Hepatocyte (in vitro differentiated cells): ENCODE measurements at regions not wholly inside any gene's neighbourhood (a gene's known extent, or its start where the extent isn't known, plus 50 kb on each side); places are given as distances from the start of the nearest gene placed in this dataset.

Source experiments
- DNase-seq: peaks from one replicate; pipeline ENCODE4 v3.0.0-alpha.2; 2016; ENCODE audit warnings: low spot score
- H2AFZ ChIP-seq: fragments of 200-600 bp; sonication (generic); 2 replicates; pipeline ENCODE4 v1.6.0; 2016; ENCODE audit warnings: antibody characterized with exemption, mild to moderate bottlenecking
- H3K27ac ChIP-seq: fragments of 200-600 bp; sonication (generic); 2 replicates; pipeline ENCODE4 v1.5.1; 2016; ENCODE audit warnings: mild to moderate bottlenecking
- H3K27me3 ChIP-seq: fragments of 200-600 bp; sonication (generic); 2 replicates; pipeline ENCODE4 v1.6.1; 2016
- H3K36me3 ChIP-seq: fragments of 200-600 bp; sonication (generic); replicated peaks from 2 replicates; pipeline ENCODE4 v1.5.1; 2016; ENCODE audit warnings: low read depth; ENCODE audit not compliant: insufficient read depth
- H3K4me1 ChIP-seq: fragments of 200-600 bp; sonication (generic); 2 replicates; pipeline ENCODE4 v1.5.1; 2016; ENCODE audit warnings: mild to moderate bottlenecking, moderate library complexity; ENCODE audit not compliant: insufficient read depth
- H3K4me2 ChIP-seq: fragments of 200-600 bp; sonication (generic); 2 replicates; pipeline ENCODE4 v1.6.0; 2016
- H3K4me3 ChIP-seq: fragments of 200-600 bp; sonication (generic); 2 replicates; pipeline ENCODE4 v1.5.1; 2016; ENCODE audit warnings: mild to moderate bottlenecking
- H3K79me2 ChIP-seq: fragments of 200-600 bp; sonication (generic); 2 replicates; pipeline ENCODE4 v1.6.0; 2017; ENCODE audit warnings: mild to moderate bottlenecking
- H3K9me2 ChIP-seq: fragments of 200-600 bp; sonication (generic); replicated peaks from 2 replicates; pipeline ENCODE4 v1.6.0; 2017; ENCODE audit warnings: mild to moderate bottlenecking; ENCODE audit not compliant: insufficient read depth
- H3K9me3 ChIP-seq: fragments of 200-600 bp; sonication (generic); 2 replicates; pipeline ENCODE4 v1.5.1; 2016; ENCODE audit warnings: low read depth, mild to moderate bottlenecking
- H4K20me1 ChIP-seq: fragments of 200-600 bp; sonication (generic); 2 replicates; pipeline ENCODE4 v1.6.0; 2016; ENCODE audit warnings: mild to moderate bottlenecking; ENCODE audit not compliant: insufficient read depth, poor library complexity, severe bottlenecking
- EZH2 ChIP-seq: fragments of 200-600 bp; sonication (generic); IDR thresholded peaks from 2 replicates; pipeline ENCODE4 v1.6.1; 2016; ENCODE audit warnings: antibody characterized with exemption, mild to moderate bottlenecking, borderline replicate concordance
- EZH2phosphoT487 ChIP-seq: fragments of 200-600 bp; sonication (generic); IDR thresholded peaks from one replicate; pipeline ENCODE4 v1.6.1; 2018; ENCODE audit warnings: antibody characterized with exemption, mild to moderate bottlenecking, low read depth, moderate library complexity; ENCODE audit not compliant: unreplicated experiment, severe bottlenecking
- WGBS: methylation state at CpG from one replicate; pipeline ENCODE4 v1.1.6; 2016; ENCODE audit warnings: low lambda C conversion rate; ENCODE audit errors: missing lambda C conversion rate; 5-methylcytosine and 5-hydroxymethylcytosine counted together
- TF ChIP-seq, protein P1 (sequence below): fragments of 200-600 bp; sonication (generic); IDR thresholded peaks from 2 replicates; pipeline ENCODE4 v1.5.1; 2016; ENCODE audit warnings: antibody characterized with exemption, mild to moderate bottlenecking; ENCODE audit not compliant: poor library complexity

DNA sequence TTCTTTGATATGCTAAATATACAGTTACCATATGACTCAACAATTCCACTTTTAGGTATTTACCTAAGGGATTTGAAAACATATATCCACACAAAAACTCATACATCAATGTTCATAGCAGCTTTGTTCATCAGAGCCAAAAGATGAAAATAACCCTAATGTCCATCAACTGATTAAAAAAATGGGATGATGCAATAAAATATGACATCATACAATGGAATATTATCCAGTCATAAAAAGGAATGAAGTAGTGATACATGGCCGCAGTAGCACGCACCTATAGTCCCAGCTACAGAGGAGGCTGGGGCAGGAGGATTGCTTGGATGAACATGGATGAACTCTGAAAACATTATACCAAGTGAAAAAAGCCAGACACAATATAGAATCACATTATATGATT is 101.4 kb upstream of the SIRPA start:
- H3K4me3 ChIP-seq: no peak overlapping the region
- no peaks in the 10 kb centered on the region for H3K4me1 ChIP-seq
- peaks cover 10% of the 10 kb centered on the region for H3K27me3 ChIP-seq
- no peak overlapping the region for H3K4me2 ChIP-seq
- WGBS: 100% methylated on average over 2 of the region's 2 CpGs
- H3K27ac ChIP-seq: no peak overlapping the region
- no peak overlapping the region for H2AFZ ChIP-seq
- TF ChIP-seq, protein P1, sequence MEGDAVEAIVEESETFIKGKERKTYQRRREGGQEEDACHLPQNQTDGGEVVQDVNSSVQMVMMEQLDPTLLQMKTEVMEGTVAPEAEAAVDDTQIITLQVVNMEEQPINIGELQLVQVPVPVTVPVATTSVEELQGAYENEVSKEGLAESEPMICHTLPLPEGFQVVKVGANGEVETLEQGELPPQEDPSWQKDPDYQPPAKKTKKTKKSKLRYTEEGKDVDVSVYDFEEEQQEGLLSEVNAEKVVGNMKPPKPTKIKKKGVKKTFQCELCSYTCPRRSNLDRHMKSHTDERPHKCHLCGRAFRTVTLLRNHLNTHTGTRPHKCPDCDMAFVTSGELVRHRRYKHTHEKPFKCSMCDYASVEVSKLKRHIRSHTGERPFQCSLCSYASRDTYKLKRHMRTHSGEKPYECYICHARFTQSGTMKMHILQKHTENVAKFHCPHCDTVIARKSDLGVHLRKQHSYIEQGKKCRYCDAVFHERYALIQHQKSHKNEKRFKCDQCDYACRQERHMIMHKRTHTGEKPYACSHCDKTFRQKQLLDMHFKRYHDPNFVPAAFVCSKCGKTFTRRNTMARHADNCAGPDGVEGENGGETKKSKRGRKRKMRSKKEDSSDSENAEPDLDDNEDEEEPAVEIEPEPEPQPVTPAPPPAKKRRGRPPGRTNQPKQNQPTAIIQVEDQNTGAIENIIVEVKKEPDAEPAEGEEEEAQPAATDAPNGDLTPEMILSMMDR: no peak
- TF ChIP-seq EZH2phosphoT487 (no peak), EZH2 (no peak)
- no peaks in the 10 kb centered on the region for H3K9me2 ChIP-seq
- no peaks in the 10 kb centered on the region for H3K36me3 ChIP-seq
- no peaks in the 10 kb centered on the region for H4K20me1 ChIP-seq
- no peak for DNase-seq
- H3K79me2 ChIP-seq: no peaks in the 10 kb centered on the region
- no peaks in the 10 kb centered on the region for H3K9me3 ChIP-seq

DNA sequence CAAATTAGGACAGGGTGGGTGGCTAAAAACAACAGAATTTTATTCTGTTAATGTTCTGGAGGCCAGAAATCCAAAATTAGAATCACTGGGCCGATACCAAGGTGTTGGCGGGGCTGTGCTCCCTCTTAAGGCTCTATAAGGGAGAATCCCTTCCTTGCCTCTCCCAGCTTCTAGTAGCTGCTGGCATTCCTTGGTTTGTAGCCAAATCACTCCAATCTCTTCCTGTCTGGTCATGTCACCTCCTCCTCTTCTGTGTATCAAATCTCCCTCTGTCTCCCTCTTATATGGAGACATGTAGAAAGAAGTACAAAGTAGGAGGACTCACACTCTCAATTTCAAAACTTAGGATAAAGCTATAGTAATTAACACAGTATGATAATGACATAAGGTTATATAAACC is 102.9 kb upstream of the SIRPA start:
- TF ChIP-seq EZH2phosphoT487 (no peak), EZH2 (no peak)
- TF ChIP-seq, protein P1: no peak
- 84% methylated on average over 2 of the region's 2 CpGs for WGBS
- Histone ChIP-seq H3K4me3 (no peak overlapping the region), H3K36me3 (no peaks in the 10 kb centered on the region), H3K79me2 (no peaks in the 10 kb centered on the region), H3K9me2 (no peaks in the 10 kb centered on the region), H2AFZ (no peak overlapping the region), H3K9me3 (no peaks in the 10 kb centered on the region), H3K4me2 (no peak overlapping the region), H3K4me1 (no peaks in the 10 kb centered on the region), H3K27me3 (peaks cover 21% of the 10 kb centered on the region), H4K20me1 (no peaks in the 10 kb centered on the region), H3K27ac (no peak overlapping the region)
- DNase-seq: no peak

DNA sequence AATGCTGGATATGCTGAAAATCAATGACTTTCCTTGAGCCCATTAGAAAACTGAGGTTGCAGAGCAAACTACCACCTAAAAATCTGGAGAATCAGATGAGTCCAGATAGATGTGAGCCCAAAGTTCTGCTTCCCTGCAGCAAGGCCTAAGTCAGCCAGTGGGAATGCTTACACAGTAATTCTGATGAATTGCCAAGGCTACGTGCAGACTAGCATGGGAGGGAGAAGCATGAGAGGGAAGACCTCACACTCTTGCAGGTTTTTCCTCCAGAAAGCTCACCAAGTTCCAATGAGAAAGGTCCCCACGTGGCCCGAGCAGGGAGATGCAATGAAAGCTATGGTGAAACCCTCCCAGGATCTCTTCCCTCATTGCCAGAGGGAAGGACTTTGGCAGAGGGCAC is 104.8 kb upstream of the SIRPA start:
- TF ChIP-seq, protein P1: no peak
- TF ChIP-seq EZH2phosphoT487 (no peak), EZH2 (no peak)
- Histone ChIP-seq H2AFZ (no peak overlapping the region), H4K20me1 (no peaks in the 10 kb centered on the region), H3K4me1 (no peaks in the 10 kb centered on the region), H3K27ac (no peak overlapping the region), H3K36me3 (no peaks in the 10 kb centered on the region), H3K9me3 (no peaks in the 10 kb centered on the region), H3K79me2 (no peaks in the 10 kb centered on the region), H3K27me3 (peaks cover 23% of the 10 kb centered on the region), H3K9me2 (no peaks in the 10 kb centered on the region), H3K4me3 (no peak overlapping the region), H3K4me2 (no peak overlapping the region)
- no peak for DNase-seq
- 31% methylated on average over 3 of the region's 3 CpGs for WGBS

DNA sequence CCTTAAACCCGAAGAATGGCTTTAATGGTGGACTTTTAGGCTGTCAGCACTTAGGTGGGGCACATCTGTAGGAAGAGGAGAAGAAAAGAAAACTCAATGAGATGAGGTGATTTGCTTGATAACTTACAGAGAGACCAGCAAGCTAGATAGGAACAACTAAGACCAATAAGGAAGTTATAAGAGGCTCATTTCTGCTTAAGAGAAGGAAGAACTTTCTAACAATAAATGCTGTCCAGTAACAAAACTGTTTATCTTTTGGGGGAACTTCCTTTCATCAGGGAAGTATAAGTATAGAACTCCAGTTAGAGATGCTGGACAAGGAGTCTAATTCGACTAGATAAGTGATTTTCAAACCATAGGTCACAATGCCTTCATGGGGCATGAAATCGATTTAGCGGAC is 107.2 kb upstream of the SIRPA start:
- Histone ChIP-seq H3K9me2 (no peaks in the 10 kb centered on the region), H2AFZ (no peak overlapping the region), H3K27ac (no peak overlapping the region), H3K36me3 (no peaks in the 10 kb centered on the region), H4K20me1 (no peaks in the 10 kb centered on the region), H3K27me3 (peaks cover 15% of the 10 kb centered on the region), H3K4me3 (no peak overlapping the region), H3K79me2 (no peaks in the 10 kb centered on the region), H3K4me1 (no peaks in the 10 kb centered on the region), H3K9me3 (no peaks in the 10 kb centered on the region), H3K4me2 (no peak overlapping the region)
- 88% methylated on average over 4 of the region's 4 CpGs for WGBS
- DNase-seq: no peak
- TF ChIP-seq EZH2phosphoT487 (no peak), EZH2 (no peak)
- TF ChIP-seq, protein P1: no peak
